ENCODE measurements at regions not wholly inside any gene's neighbourhood (a gene's known extent, or its start where the extent isn't known, plus 50 kb on each side); places are given as distances from the start of the nearest gene placed in this dataset.
"Not testable (repeated sequence)": the region's sequence is repeated elsewhere in the genome, so short reads cannot be mapped to it uniquely, and the experiment has no call there.

- no peak for DNase-seq (ENCODE audit: low spot score)
Measured at GRCh38 chr21:34219334-34220060, 144.3 kb upstream of the KCNE2 start.

GRCh38 chr21:34220556-34221195, 143.1 kb upstream of the KCNE2 start:
- no peak for DNase-seq (ENCODE audit: low spot score)

- no peak for DNase-seq (ENCODE audit: low spot score)
Measured at GRCh38 chr21:34221331-34222030, 142.3 kb upstream of the KCNE2 start.

GRCh38 chr21:34222031-34222335, 141.8 kb upstream of the KCNE2 start:
- DNase-seq (ENCODE audit: low spot score), result no peak

- no peak for DNase-seq (ENCODE audit: low spot score)
Measured at GRCh38 chr21:34223376-34223775, 140.4 kb upstream of the KCNE2 start.

- no peak for DNase-seq (ENCODE audit: low spot score)
Measured at GRCh38 chr21:34227386-34227852, 136.4 kb upstream of the KCNE2 start.

GRCh38 chr21:34228792-34229191, 135.0 kb upstream of the KCNE2 start:
- no peak for DNase-seq (ENCODE audit: low spot score)

- no peak for DNase-seq (ENCODE audit: low spot score)
Measured at GRCh38 chr21:34229353-34229752, 134.5 kb upstream of the KCNE2 start.

GRCh38 chr21:34233741-34234140, 130.1 kb upstream of the KCNE2 start:
- not testable (repeated sequence) for DNase-seq (ENCODE audit: low spot score)

- no peak for DNase-seq (ENCODE audit: low spot score)
Measured at GRCh38 chr21:34235514-34235913, 128.3 kb upstream of the KCNE2 start.

- DNase-seq (ENCODE audit: low spot score), result no peak
Measured at GRCh38 chr21:34242973-34243372, 120.8 kb upstream of the KCNE2 start.

- peak; percentile 21 for DNase-seq (ENCODE audit: low spot score)
Measured at GRCh38 chr21:34243562-34243961, 120.2 kb upstream of the KCNE2 start.

GRCh38 chr21:34252751-34253150, 111.1 kb upstream of the KCNE2 start:
- no peak for DNase-seq (ENCODE audit: low spot score)

- DNase-seq (ENCODE audit: low spot score), result no peak
Measured at GRCh38 chr21:34255073-34255472, 108.7 kb upstream of the KCNE2 start.

GRCh38 chr21:34260277-34261008, 103.4 kb upstream of the KCNE2 start:
- no peak for DNase-seq (ENCODE audit: low spot score)

GRCh38 chr21:34261841-34262468, 101.9 kb upstream of the KCNE2 start:
- no peak for DNase-seq (ENCODE audit: low spot score)

- DNase-seq (ENCODE audit: low spot score), result no peak
Measured at GRCh38 chr21:34262469-34262845, 101.3 kb upstream of the KCNE2 start.

- no peak for DNase-seq (ENCODE audit: low spot score)
Measured at GRCh38 chr21:34263629-34264028, 100.2 kb upstream of the KCNE2 start.

GRCh38 chr21:34266351-34266750, 97.5 kb upstream of the KCNE2 start:
- no peak for DNase-seq (ENCODE audit: low spot score)

GRCh38 chr21:34268493-34268892, 95.3 kb upstream of the KCNE2 start:
- no peak for DNase-seq (ENCODE audit: low spot score)

GRCh38 chr21:34270411-34270810, 93.4 kb upstream of the KCNE2 start:
- DNase-seq (ENCODE audit: low spot score), result no peak

GRCh38 chr21:34271189-34271851, 92.5 kb upstream of the KCNE2 start:
- DNase-seq (ENCODE audit: low spot score), result no peak

All from RKO (cell line).